GM23248 (cell line): ENCODE measurements at regions not wholly inside any gene's neighbourhood (a gene's known extent, or its start where the extent isn't known, plus 50 kb on each side); places are given as distances from the start of the nearest gene placed in this dataset.

ENCODE experiments used
- DNase-seq: peaks from one replicate; pipeline ENCODE4 v3.0.0-alpha.2; 2015
- H2AFZ ChIP-seq: fragments of 200-600 bp; sonication (generic); 2 replicates; pipeline ENCODE4 v1.6.1; 2016; ENCODE audit warnings: antibody characterized with exemption
- H3F3A ChIP-seq: fragments of 200-600 bp; sonication (generic); 2 replicates; pipeline ENCODE4 v1.6.1; 2016; ENCODE audit warnings: mild to moderate bottlenecking, antibody characterized with exemption, mixed run types; ENCODE audit not compliant: insufficient read depth
- H3K27ac ChIP-seq: fragments of 200-600 bp; sonication (generic); 2 replicates; pipeline ENCODE4 v1.5.1; 2016; ENCODE audit warnings: mild to moderate bottlenecking
- H3K27me3 ChIP-seq: fragments of 200-600 bp; sonication (generic); replicated peaks from 2 replicates; pipeline ENCODE4 v1.6.1; 2016; ENCODE audit warnings: mild to moderate bottlenecking; ENCODE audit not compliant: insufficient read depth
- H3K36me3 ChIP-seq: fragments of 200-600 bp; sonication (generic); 2 replicates; pipeline ENCODE4 v1.6.1; 2016; ENCODE audit warnings: low read depth, mild to moderate bottlenecking
- H3K4me1 ChIP-seq: fragments of 200-600 bp; sonication (generic); 2 replicates; pipeline ENCODE4 v1.6.1; 2016; ENCODE audit warnings: mild to moderate bottlenecking; ENCODE audit not compliant: insufficient read depth
- H3K4me2 ChIP-seq: fragments of 200-600 bp; sonication (generic); one replicate; pipeline ENCODE4 v1.6.1; 2016; ENCODE audit warnings: mild to moderate bottlenecking; ENCODE audit not compliant: unreplicated experiment
- H3K4me3 ChIP-seq: fragments of 200-600 bp; sonication (generic); 2 replicates; pipeline ENCODE4 v1.5.1; 2016; ENCODE audit warnings: mild to moderate bottlenecking
- H3K79me2 ChIP-seq: fragments of 200-600 bp; sonication (generic); 2 replicates; pipeline ENCODE4 v1.6.1; 2016; ENCODE audit warnings: mild to moderate bottlenecking; ENCODE audit not compliant: insufficient read depth
- H3K9ac ChIP-seq: fragments of 200-600 bp; sonication (generic); 2 replicates; pipeline ENCODE4 v1.6.1; 2016; ENCODE audit warnings: mild to moderate bottlenecking
- H3K9me2 ChIP-seq: fragments of 200-600 bp; sonication (generic); 2 replicates; pipeline ENCODE4 v1.6.1; 2016; ENCODE audit warnings: mixed run types, mild to moderate bottlenecking, moderate library complexity; ENCODE audit not compliant: insufficient read depth
- H3K9me3 ChIP-seq: fragments of 200-600 bp; sonication (generic); one replicate; pipeline ENCODE4 v1.6.1; 2017; ENCODE audit warnings: low read depth
- H4K20me1 ChIP-seq: fragments of 200-600 bp; sonication (generic); 2 replicates; pipeline ENCODE4 v1.6.0; 2016; ENCODE audit not compliant: insufficient read depth
- EZH2 ChIP-seq: fragments of 200-600 bp; sonication (generic); IDR thresholded peaks from 2 replicates; pipeline ENCODE4 v1.6.1; 2018; ENCODE audit warnings: antibody characterized with exemption, mild to moderate bottlenecking; ENCODE audit not compliant: insufficient read depth, poor library complexity, severe bottlenecking
- EZH2phosphoT487 ChIP-seq: fragments of 200-600 bp; sonication (generic); IDR thresholded peaks from 2 replicates; pipeline ENCODE4 v1.6.1; 2018; ENCODE audit warnings: antibody characterized with exemption, moderate library complexity, mild to moderate bottlenecking, low read depth; ENCODE audit not compliant: insufficient read depth
- WGBS, 2 experiments: methylation state at CpG; one replicate each; pipeline ENCODE4 v1.1.6; 2015 to 2017; ENCODE audit warnings: low lambda C conversion rate in 2 of 2, low coverage in 1 of 2; ENCODE audit errors: missing lambda C conversion rate in 2 of 2; 5-methylcytosine and 5-hydroxymethylcytosine counted together
- in situ Hi-C: fragments of 300-500 bp; cut with MboI; formaldehyde crosslinking; loops from 2 replicates; pipeline ENCODE4 v1.15.0; 2020

- H3K27ac ChIP-seq, result no peak overlapping the region
- H3K9me2 ChIP-seq, result no peaks in the 10 kb centered on the region
- WGBS, 2 experiments, result 27 to 39% methylated on average over 1 of the region's 1 CpG
- H3K27me3 ChIP-seq, result no peaks in the 10 kb centered on the region
- no peak overlapping the region for H3K4me3 ChIP-seq
- no peaks in the 10 kb centered on the region for H3F3A ChIP-seq
- no peak for DNase-seq
- no peaks in the 10 kb centered on the region for H3K36me3 ChIP-seq
- TF ChIP-seq EZH2phosphoT487 (no peak), EZH2 (no peak)
- H2AFZ ChIP-seq, result no peak overlapping the region
- in situ Hi-C loops, result no loop called here
- no peaks in the 10 kb centered on the region for H3K9me3 ChIP-seq
- no peaks in the 10 kb centered on the region for H4K20me1 ChIP-seq
- H3K4me2 ChIP-seq, result no peak overlapping the region
- H3K4me1 ChIP-seq, result no peaks in the 10 kb centered on the region
- no peak overlapping the region for H3K9ac ChIP-seq
- no peaks in the 10 kb centered on the region for H3K79me2 ChIP-seq
Measured at GRCh38 chr1:112209493-112209892, 186.5 kb upstream of the CTTNBP2NL start.

GRCh38 chr1:112219267-112219666, 176.7 kb upstream of the CTTNBP2NL start:
- H3K79me2 ChIP-seq, result no peaks in the 10 kb centered on the region
- H3K9me3 ChIP-seq, result no peaks in the 10 kb centered on the region
- no peak overlapping the region for H3K27ac ChIP-seq
- no peak overlapping the region for H2AFZ ChIP-seq
- no peak for DNase-seq
- TF ChIP-seq EZH2phosphoT487, result no peak
- no peak for TF ChIP-seq EZH2
- H3K9me2 ChIP-seq, result no peaks in the 10 kb centered on the region
- no peak overlapping the region for H3K4me2 ChIP-seq
- H3K36me3 ChIP-seq, result no peaks in the 10 kb centered on the region
- no peaks in the 10 kb centered on the region for H3K4me1 ChIP-seq
- H4K20me1 ChIP-seq, result no peaks in the 10 kb centered on the region
- in situ Hi-C loops, result no loop called here
- 9 to 14% methylated on average over 1 of the region's 1 CpG for WGBS, 2 experiments
- H3K4me3 ChIP-seq, result no peak overlapping the region
- H3K9ac ChIP-seq, result no peak overlapping the region
- no peaks in the 10 kb centered on the region for H3K27me3 ChIP-seq
- H3F3A ChIP-seq, result no peaks in the 10 kb centered on the region

DNA sequence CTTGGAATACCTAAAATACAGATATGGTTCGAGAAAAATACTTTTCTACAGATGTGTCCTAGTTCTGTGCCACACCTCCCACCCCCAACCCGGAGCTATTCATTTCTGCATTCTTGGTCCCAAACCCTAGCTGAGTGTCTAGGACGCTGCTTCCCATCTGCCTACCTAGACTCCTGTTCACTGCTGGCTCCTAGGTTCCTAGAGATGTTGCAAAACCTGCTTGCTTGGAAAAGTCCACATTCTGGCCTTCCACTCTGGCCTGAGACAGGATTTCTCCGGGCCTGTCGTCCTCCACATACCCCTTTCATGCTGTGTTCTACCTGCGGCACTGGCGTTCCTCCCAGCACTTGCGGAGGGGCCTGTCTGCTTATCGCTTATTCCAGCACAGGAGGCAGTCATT, 165.8 kb upstream of the CTTNBP2NL start:
- no peak for TF ChIP-seq EZH2
- TF ChIP-seq EZH2phosphoT487, result no peak
- H3K9me2 ChIP-seq, result no peaks in the 10 kb centered on the region
- H4K20me1 ChIP-seq, result no peaks in the 10 kb centered on the region
- H3K4me1 ChIP-seq, result no peaks in the 10 kb centered on the region
- H3K36me3 ChIP-seq, result no peaks in the 10 kb centered on the region
- no peaks in the 10 kb centered on the region for H3K9me3 ChIP-seq
- no peaks in the 10 kb centered on the region for H3K27me3 ChIP-seq
- no peaks in the 10 kb centered on the region for H3F3A ChIP-seq
- H3K4me2 ChIP-seq, result no peak overlapping the region
- no peaks in the 10 kb centered on the region for H3K79me2 ChIP-seq
- H3K9ac ChIP-seq, result no peak overlapping the region
- DNase-seq, result no peak
- 41 to 46% methylated on average over 9 of the region's 9 CpGs for WGBS, 2 experiments
- H3K27ac ChIP-seq, result no peak overlapping the region
- in situ Hi-C loops, result no loop called here
- H3K4me3 ChIP-seq, result no peak overlapping the region
- no peak overlapping the region for H2AFZ ChIP-seq

DNA sequence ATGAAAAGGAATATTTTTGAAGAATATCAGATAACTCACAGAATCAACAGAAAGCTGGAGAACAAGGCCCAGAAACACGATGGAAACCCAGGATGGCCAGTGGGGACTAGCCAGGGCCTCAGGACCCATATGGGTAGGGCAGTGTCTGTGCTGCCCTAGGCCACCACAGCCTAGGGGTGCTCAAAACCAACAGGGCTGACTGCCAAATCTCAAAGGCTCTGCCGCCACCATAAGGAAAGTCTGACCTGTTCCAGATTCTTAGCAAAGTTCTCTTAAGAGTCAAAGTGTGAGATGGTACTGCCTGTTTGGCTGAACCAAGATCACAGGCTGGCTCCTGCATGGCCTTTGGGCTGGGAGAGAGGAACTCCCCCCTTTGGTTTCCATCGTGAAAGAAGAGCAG, 164.7 kb upstream of the CTTNBP2NL start:
- TF ChIP-seq EZH2 (no peak), EZH2phosphoT487 (no peak)
- DNase-seq, result no peak
- no peaks in the 10 kb centered on the region for H3K27me3 ChIP-seq
- H3F3A ChIP-seq, result no peaks in the 10 kb centered on the region
- H3K9ac ChIP-seq, result no peak overlapping the region
- no peaks in the 10 kb centered on the region for H4K20me1 ChIP-seq
- no peaks in the 10 kb centered on the region for H3K4me1 ChIP-seq
- H3K9me2 ChIP-seq, result no peaks in the 10 kb centered on the region
- no peak overlapping the region for H2AFZ ChIP-seq
- H3K9me3 ChIP-seq, result no peaks in the 10 kb centered on the region
- no peak overlapping the region for H3K27ac ChIP-seq
- H3K36me3 ChIP-seq, result no peaks in the 10 kb centered on the region
- H3K4me2 ChIP-seq, result no peak overlapping the region
- no peak overlapping the region for H3K4me3 ChIP-seq
- no peaks in the 10 kb centered on the region for H3K79me2 ChIP-seq
- WGBS, 2 experiments, result 18 to 24% methylated on average over 3 of the region's 3 CpGs
- in situ Hi-C loops, result no loop called here

GRCh38 chr1:112232848-112233247, 163.2 kb upstream of the CTTNBP2NL start:
- H3K79me2 ChIP-seq, result no peaks in the 10 kb centered on the region
- H3K36me3 ChIP-seq, result no peaks in the 10 kb centered on the region
- no peaks in the 10 kb centered on the region for H3K9me2 ChIP-seq
- no peak overlapping the region for H2AFZ ChIP-seq
- TF ChIP-seq EZH2 (no peak), EZH2phosphoT487 (no peak)
- no peak overlapping the region for H3K4me3 ChIP-seq
- no peaks in the 10 kb centered on the region for H3K4me1 ChIP-seq
- no peak for DNase-seq
- in situ Hi-C loops, result no loop called here
- 45 to 64% methylated on average over 3 of the region's 3 CpGs for WGBS, 2 experiments
- H3K27me3 ChIP-seq, result no peaks in the 10 kb centered on the region
- H3K9me3 ChIP-seq, result no peaks in the 10 kb centered on the region
- H3K9ac ChIP-seq, result no peak overlapping the region
- H3K27ac ChIP-seq, result no peak overlapping the region
- H3K4me2 ChIP-seq, result no peak overlapping the region
- H3F3A ChIP-seq, result no peaks in the 10 kb centered on the region
- no peaks in the 10 kb centered on the region for H4K20me1 ChIP-seq
